Activated CD4-positive, alpha-beta T cell treated with anti-CD3 and anti-CD28 coated beads, Interleukin-2, amount 10 ng/mL, durations not matched to agents 7 days and 5 days (primary cell): ENCODE measurements at regions not wholly inside any gene's neighbourhood (a gene's known extent, or its start where the extent isn't known, plus 50 kb on each side); places are given as distances from the start of the nearest gene placed in this dataset.

Experiments
- CTCF ChIA-PET: fragments of 350-600 bp; sonication (Branson Sonifier 250); formaldehyde crosslinking; loops from one replicate; lab custom pipeline; 2021; ENCODE audit warnings: antibody characterized with exemption; lab: Charles Lee
- POLR2A ChIA-PET: fragments of 350-600 bp; sonication (Branson Sonifier 250); formaldehyde crosslinking; loops from one replicate; lab custom pipeline; 2021; ENCODE audit warnings: antibody characterized with exemption; lab: Charles Lee
- DNase-seq: peaks from one replicate; pipeline ENCODE4 v3.0.0-alpha.2; 2020
- H3K27ac Mint-ChIP-seq: one replicate; pipeline ENCODE4 v1.8.0; 2021; ENCODE audit warnings: mild to moderate bottlenecking, moderate library complexity, mixed read lengths
- H3K27me3 Mint-ChIP-seq: one replicate; pipeline ENCODE4 v1.8.0; 2021; ENCODE audit warnings: mixed read lengths
- H3K36me3 Mint-ChIP-seq: one replicate; pipeline ENCODE4 v1.8.0; 2021; ENCODE audit warnings: low read depth, mixed read lengths
- H3K4me1 Mint-ChIP-seq: one replicate; pipeline ENCODE4 v1.8.0; 2021; ENCODE audit warnings: mixed read lengths
- H3K4me3 Mint-ChIP-seq: one replicate; pipeline ENCODE4 v1.8.0; 2021; ENCODE audit warnings: mild to moderate bottlenecking, moderate library complexity, mixed read lengths
- H3K9me3 Mint-ChIP-seq: one replicate; pipeline ENCODE4 v1.8.0; 2021; ENCODE audit warnings: mixed read lengths

DNA sequence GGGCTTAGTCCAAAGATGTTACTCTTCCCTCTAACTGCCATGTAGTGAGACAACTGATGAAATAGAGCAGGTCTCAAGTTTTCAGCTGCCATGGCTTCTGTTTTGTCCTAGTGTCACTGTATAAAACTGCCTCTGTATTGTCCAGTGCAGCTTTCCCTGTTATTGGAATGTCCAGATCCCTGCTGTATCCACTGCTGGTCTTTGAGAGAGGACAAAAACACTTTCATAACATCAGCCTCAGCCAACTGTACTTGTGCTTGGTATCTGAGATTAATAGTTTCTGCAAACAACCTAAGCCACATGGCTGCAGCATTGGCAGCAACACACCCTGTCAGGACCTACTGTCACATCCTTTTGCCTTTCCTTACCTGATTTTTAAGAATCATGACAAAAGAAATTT, 480.2 kb downstream of the LPIN1 start:
- CTCF ChIA-PET, result no interaction called here
- Mint-ChIP-seq H3K9me3 (peaks cover 39% of the 10 kb centered on the region), H3K27ac (no peak overlapping the region), H3K36me3 (peaks cover 8% of the 10 kb centered on the region), H3K4me1 (no peaks in the 10 kb centered on the region), H3K4me3 (no peak overlapping the region), H3K27me3 (peaks cover 2% of the 10 kb centered on the region)
- POLR2A ChIA-PET, result no interaction called here
- DNase-seq, result no peak

DNA sequence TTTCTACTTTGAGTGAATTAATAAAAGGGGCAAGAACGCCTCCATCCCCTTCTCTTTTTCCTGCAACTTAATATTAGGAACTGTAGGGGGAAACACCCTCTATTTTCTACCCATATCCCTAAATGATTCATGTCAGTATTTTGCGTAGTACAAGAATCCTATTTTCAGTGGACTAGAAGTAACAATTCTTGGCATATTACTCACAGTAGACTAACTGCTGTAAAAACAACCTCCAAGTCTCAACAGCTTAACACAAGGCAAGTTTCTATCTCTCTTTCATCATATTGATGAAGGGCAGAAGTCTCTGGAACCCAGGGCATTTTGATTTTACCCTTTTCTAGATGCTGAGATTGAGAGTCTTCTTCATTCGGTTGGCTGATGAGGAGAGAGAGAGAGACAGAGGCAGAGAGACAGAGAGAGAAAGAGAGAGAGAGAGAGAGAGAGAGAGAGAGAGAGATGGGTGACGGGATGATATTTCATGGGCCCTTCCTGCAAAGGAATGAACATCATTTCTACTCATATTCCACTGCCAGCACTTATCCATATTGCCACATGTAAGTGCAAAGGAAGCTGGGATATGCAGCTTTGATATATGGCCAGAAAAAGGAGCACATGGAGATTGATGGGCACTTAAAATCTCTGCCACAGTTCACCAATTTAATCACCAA, 481.6 kb downstream of the LPIN1 start:
- ChIA-PET POLR2A (no interaction called here), CTCF (no interaction called here)
- Mint-ChIP-seq H3K9me3 (peaks cover 29% of the 10 kb centered on the region), H3K27ac (no peak overlapping the region), H3K27me3 (peaks cover 2% of the 10 kb centered on the region), H3K4me3 (no peak overlapping the region), H3K4me1 (no peaks in the 10 kb centered on the region), H3K36me3 (peaks cover 2% of the 10 kb centered on the region)
- DNase-seq, result no peak

DNA sequence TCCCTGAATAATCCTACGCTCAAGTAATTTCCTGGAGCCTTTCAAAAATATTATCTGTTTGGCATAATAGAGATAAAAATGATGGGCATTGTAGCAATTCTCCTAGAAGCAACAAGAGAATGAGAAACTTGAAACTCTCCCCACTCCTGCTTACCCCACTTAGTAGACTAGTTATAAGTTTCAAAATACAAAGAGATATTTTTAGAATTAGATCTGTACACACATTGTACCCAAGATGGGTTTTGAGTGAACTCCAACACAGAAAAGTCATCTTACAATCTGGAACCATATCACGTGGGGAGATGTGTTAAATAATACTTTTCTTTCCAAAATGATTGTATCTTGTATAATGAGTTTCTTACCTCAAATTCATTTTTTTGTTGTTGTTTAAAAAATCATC, 484.9 kb downstream of the LPIN1 start:
- no peak overlapping the region for H3K4me3 Mint-ChIP-seq
- no peak overlapping the region for H3K27ac Mint-ChIP-seq
- H3K9me3 Mint-ChIP-seq, result peaks cover 11% of the 10 kb centered on the region
- CTCF ChIA-PET, result interaction anchor here (0.6 kb wide), 1 partner anchor 307 kb away, joined by 3 read pairs; no protein-coding TSS in a partner anchor
- no peaks in the 10 kb centered on the region for H3K36me3 Mint-ChIP-seq
- POLR2A ChIA-PET, result no interaction called here
- no peak for DNase-seq
- peaks cover 2% of the 10 kb centered on the region for H3K27me3 Mint-ChIP-seq
- H3K4me1 Mint-ChIP-seq, result no peaks in the 10 kb centered on the region

DNA sequence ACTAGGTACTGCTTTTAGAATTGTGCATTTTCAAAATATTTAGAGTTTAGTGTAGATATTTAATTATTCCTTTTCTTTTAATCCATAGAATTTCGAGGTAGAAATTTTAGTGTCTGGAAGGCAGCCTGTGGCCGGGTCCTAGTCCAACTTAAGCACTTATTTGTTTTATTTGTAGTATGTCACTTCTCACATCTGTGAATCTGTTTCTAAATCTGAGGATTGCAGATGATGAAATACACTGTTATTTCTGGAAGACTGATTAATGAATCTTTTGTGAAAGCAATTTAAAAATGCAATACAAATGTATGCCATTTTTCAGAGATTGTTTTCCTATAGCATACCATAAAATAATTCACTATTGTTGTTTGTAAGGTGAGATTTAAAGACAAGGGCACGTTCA, 483.9 kb upstream of the TRIB2 start:
- no peaks in the 10 kb centered on the region for H3K4me1 Mint-ChIP-seq
- no peaks in the 10 kb centered on the region for H3K36me3 Mint-ChIP-seq
- ChIA-PET CTCF (no interaction called here), POLR2A (no interaction called here)
- peaks cover 5% of the 10 kb centered on the region for H3K9me3 Mint-ChIP-seq
- no peak overlapping the region for H3K27ac Mint-ChIP-seq
- H3K27me3 Mint-ChIP-seq, result peaks cover 2% of the 10 kb centered on the region
- H3K4me3 Mint-ChIP-seq, result no peak overlapping the region
- no peak for DNase-seq

DNA sequence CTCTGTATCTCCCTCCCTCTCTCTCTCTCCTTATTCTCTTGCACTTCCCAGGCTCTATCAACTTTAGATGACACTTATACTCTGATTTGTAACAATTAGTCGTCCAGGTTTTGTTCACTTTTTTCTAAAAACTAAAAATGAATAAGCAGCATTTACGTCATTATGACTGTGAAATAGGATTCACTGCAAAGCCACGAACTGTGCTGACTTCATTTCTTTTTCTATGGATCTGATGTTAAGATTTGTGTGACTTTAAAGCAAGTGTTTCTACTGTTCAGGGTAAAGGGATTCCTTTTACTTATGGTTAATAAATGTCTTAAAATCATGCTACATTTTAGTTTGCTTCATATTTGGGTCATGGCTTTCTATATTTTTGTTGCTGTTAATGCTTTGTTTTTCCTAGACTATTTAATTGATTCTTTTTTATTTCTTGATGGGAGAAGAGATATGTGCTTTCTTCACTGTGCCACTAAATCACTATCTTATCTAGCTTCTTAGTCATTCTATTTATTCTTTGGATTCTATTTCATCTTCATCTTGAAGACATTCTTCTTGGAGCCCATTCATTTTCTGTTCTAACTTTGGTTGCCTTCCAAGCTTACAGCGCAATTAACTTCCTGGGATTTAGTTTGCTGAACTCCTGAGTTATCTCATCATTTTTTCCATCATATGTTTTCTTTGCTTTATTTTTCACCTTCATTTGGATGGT, 480.4 kb upstream of the TRIB2 start:
- no peaks in the 10 kb centered on the region for H3K36me3 Mint-ChIP-seq

DNA sequence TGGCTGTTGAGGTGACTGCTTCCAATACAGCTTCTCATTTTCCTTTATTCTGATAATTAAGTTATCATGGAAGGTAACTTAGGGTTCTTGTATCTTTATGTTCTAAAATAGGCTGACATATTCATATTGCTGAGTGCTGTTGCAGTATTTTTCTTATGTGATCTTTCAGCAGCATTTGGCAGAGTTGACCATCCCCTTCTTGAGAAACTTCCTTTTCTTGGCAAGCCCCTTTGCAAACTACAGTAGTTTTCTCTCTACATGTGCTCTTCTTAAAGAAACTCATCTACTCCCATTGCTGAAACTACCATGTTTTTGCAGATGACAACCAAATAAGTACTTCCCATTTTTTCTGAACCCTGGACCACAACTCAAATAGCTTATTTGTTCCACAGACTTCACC, 476.5 kb upstream of the TRIB2 start:
- CTCF ChIA-PET, result interaction anchor here (0.7 kb wide), 1 partner anchor 28 kb away, joined by 3 read pairs; no protein-coding TSS in a partner anchor
- no peak overlapping the region for H3K27ac Mint-ChIP-seq

More for the DNA sequence above, 480.4 kb upstream of the TRIB2 start:
- CTCF ChIA-PET, result no interaction called here
- POLR2A ChIA-PET, result no interaction called here
- no peak overlapping the region for H3K4me3 Mint-ChIP-seq
- H3K4me1 Mint-ChIP-seq, result no peaks in the 10 kb centered on the region
- H3K9me3 Mint-ChIP-seq, result no peaks in the 10 kb centered on the region
- H3K27ac Mint-ChIP-seq, result no peak overlapping the region
- H3K27me3 Mint-ChIP-seq, result no peaks in the 10 kb centered on the region
- DNase-seq, result no peak

DNA sequence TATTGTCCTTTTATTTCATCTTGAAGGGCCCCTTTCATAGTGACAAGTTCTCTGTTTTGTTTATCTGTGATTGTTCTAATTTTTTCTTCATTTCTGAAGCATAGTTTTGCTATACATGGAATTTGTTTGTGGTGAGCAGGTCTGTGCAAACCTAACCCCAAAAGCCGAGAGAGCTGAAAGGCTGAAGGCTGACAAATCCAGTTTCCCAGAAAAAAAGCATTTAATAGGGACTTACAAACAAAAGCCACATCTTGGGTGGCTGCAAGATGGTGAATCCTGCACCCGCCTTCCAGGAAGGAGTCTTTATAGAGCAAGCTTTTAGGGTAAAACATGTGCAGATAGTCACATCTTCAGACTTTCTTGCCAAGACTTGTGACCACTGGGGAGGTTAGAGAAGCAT, 473.4 kb upstream of the TRIB2 start:
- no peak for DNase-seq
- Mint-ChIP-seq H3K36me3 (no peaks in the 10 kb centered on the region), H3K4me3 (no peak overlapping the region), H3K9me3 (no peaks in the 10 kb centered on the region), H3K27me3 (no peaks in the 10 kb centered on the region), H3K4me1 (no peaks in the 10 kb centered on the region), H3K27ac (no peak overlapping the region)
- ChIA-PET POLR2A (no interaction called here), CTCF (no interaction called here)

More for the DNA sequence above, 476.5 kb upstream of the TRIB2 start:
- no peaks in the 10 kb centered on the region for H3K4me1 Mint-ChIP-seq
- POLR2A ChIA-PET, result no interaction called here
- H3K9me3 Mint-ChIP-seq, result no peaks in the 10 kb centered on the region
- H3K36me3 Mint-ChIP-seq, result no peaks in the 10 kb centered on the region
- no peak for DNase-seq
- no peaks in the 10 kb centered on the region for H3K27me3 Mint-ChIP-seq
- H3K4me3 Mint-ChIP-seq, result no peak overlapping the region

DNA sequence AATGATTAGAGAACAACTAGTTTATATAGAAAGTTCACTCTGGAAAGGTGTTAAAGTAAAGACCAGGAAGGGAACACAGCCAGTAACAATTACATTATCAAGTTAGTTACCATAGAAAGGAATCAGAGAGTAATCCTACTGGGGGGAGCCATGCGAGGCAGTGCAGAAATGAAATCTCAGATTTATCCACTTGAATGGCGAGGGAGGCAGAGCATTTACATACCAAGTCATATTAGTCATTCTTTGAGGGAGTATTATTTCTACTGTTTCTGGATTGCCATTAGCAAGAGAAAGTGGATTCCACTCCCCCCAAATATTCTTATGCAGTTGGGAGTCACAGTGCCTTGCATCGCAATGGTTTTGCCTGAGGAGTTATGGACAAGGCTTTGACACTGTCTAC, 472.7 kb upstream of the TRIB2 start:
- CTCF ChIA-PET, result no interaction called here

DNA sequence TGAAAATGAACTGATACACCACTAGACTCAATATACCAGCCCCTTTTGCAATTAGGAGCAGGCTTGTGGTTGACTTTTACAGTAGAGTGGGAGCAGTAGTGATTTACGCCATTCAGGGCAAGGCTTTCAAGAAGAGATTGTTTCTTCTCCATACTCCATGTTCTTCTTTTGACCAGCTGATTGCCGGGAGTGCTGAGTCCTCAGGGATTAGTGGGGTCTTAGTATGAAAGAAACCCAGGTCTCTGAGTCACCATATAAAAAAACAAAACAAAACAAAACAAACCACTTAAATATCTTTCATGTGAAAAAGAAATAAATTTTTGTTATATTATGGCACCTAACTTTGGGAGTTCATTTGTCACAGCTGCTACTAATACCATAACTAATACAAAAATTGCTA, 465.6 kb upstream of the TRIB2 start:
- DNase-seq, result no peak
- Mint-ChIP-seq H3K9me3 (peaks cover 4% of the 10 kb centered on the region), H3K4me3 (no peak overlapping the region), H3K4me1 (no peaks in the 10 kb centered on the region), H3K27me3 (peaks cover 6% of the 10 kb centered on the region), H3K27ac (no peak overlapping the region), H3K36me3 (no peaks in the 10 kb centered on the region)
- POLR2A ChIA-PET, result no interaction called here
- CTCF ChIA-PET, result no interaction called here

More for the DNA sequence above, 472.7 kb upstream of the TRIB2 start:
- DNase-seq, result no peak
- H3K27ac Mint-ChIP-seq, result no peak overlapping the region
- no peaks in the 10 kb centered on the region for H3K4me1 Mint-ChIP-seq
- no peaks in the 10 kb centered on the region for H3K27me3 Mint-ChIP-seq
- POLR2A ChIA-PET, result no interaction called here
- no peak overlapping the region for H3K4me3 Mint-ChIP-seq
- H3K9me3 Mint-ChIP-seq, result no peaks in the 10 kb centered on the region
- H3K36me3 Mint-ChIP-seq, result no peaks in the 10 kb centered on the region

DNA sequence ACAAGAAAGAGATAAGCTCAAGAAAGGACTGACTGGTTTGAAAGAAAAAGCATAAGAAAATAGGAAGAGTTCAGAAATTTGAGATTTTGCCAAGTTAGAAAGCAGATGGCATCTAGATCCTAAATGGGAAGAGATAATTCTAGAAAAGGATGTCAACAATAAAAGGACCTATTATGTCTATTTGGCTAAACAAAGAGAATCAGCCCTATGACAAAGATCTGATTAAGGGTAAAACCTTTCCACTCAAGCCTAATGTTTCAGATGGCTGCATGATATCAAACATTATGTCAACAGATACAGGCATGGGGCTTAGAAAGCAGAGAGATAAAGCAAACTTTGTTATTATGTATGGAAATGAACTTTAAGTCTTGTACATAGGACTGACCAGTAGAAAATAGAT, 465.0 kb upstream of the TRIB2 start:
- POLR2A ChIA-PET, result no interaction called here
- DNase-seq, result no peak
- H3K27ac Mint-ChIP-seq, result no peak overlapping the region
- CTCF ChIA-PET, result no interaction called here
- no peaks in the 10 kb centered on the region for H3K36me3 Mint-ChIP-seq
- H3K4me3 Mint-ChIP-seq, result no peak overlapping the region
- peaks cover 4% of the 10 kb centered on the region for H3K9me3 Mint-ChIP-seq
- peaks cover 8% of the 10 kb centered on the region for H3K27me3 Mint-ChIP-seq
- H3K4me1 Mint-ChIP-seq, result no peaks in the 10 kb centered on the region

DNA sequence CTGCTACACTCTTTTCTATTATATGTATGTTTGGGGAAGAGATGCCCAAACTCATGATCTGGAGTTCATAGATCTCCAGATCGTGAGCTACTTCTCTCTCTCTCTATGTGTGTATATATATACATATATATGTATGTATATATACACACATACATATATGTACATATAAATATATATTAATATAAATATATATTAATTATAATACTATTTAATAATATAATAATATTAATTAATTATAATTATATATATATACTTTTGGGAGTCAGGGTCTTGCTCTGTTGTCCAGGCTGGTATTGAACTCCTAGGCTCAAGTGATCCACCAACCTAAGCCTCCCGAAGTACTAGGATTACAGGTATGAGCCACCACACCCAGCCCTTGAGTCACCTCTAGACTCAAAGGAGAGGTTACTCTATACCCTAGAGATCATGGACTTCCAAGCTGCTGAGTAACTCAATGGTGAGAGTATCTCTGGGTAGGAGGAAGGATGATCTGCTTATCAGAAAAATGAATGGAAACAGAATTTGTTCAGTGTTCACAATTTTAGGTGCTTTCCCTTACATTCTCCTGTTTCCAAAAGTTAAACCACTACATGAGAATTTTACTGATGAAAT, 463.5 kb upstream of the TRIB2 start:
- H3K27me3 Mint-ChIP-seq, result peaks cover 8% of the 10 kb centered on the region
- peaks cover 4% of the 10 kb centered on the region for H3K9me3 Mint-ChIP-seq
- no peaks in the 10 kb centered on the region for H3K36me3 Mint-ChIP-seq
- H3K27ac Mint-ChIP-seq, result no peak overlapping the region
- no peaks in the 10 kb centered on the region for H3K4me1 Mint-ChIP-seq
- ChIA-PET POLR2A (no interaction called here), CTCF (no interaction called here)
- no peak overlapping the region for H3K4me3 Mint-ChIP-seq
- DNase-seq, result no peak

DNA sequence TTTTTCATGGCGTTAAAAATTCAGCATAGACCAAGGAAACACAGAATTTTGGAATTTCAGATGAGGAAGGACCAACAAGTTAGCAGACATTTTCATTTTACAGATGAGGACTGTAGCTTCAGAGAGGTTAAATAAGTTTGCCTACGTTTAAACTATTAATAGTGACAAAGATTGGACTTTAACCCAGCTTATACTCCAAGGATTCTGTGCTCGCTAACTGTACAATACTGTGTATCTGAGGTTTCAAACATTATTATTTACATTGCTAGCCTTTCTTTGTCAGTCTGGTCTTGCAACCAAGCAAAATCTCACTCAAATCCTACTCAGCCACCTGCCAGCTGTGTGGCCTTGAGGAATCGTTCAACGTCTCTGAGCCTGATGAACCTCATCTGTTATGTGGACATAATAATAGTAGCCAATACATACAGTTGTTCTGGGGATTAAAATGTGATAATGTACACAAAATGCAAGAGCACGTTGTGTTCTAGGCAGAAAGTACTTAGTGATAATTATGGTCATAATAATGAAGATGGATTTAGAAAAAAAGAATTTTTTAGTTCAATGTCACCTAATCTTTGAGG, 462.4 kb upstream of the TRIB2 start:
- H3K4me3 Mint-ChIP-seq, result no peak overlapping the region
- H3K9me3 Mint-ChIP-seq, result peaks cover 4% of the 10 kb centered on the region
- peaks cover 9% of the 10 kb centered on the region for H3K27me3 Mint-ChIP-seq
- no peaks in the 10 kb centered on the region for H3K4me1 Mint-ChIP-seq
- CTCF ChIA-PET, result no interaction called here
- POLR2A ChIA-PET, result no interaction called here
- no peaks in the 10 kb centered on the region for H3K36me3 Mint-ChIP-seq
- no peak overlapping the region for H3K27ac Mint-ChIP-seq
- no peak for DNase-seq

DNA sequence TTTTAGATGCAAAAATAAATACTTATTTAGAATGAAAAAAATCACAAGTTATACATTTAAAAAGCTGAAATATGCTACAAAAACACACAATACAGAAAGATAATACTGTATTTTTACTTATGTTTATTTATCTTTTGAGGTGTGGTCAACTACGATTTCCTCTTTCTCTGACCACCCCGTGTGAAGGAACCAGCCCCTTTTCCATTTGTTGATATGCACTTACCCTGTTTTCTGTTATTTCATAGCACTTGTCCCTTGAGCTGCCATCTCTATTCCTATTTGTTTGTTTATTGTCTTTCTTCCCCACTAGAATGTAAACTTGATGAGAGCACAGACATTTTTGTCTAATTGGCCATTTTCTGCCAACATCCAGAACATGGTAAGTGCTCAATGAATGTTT, 460.5 kb upstream of the TRIB2 start:
- Mint-ChIP-seq H3K27ac (no peak overlapping the region), H3K9me3 (peaks cover 3% of the 10 kb centered on the region), H3K4me3 (no peak overlapping the region), H3K36me3 (no peaks in the 10 kb centered on the region), H3K4me1 (no peaks in the 10 kb centered on the region), H3K27me3 (peaks cover 11% of the 10 kb centered on the region)
- no peak for DNase-seq
- CTCF ChIA-PET, result no interaction called here
- POLR2A ChIA-PET, result no interaction called here
